DMS53 (cell line): ENCODE measurements at regions not wholly inside any gene's neighbourhood (a gene's known extent, or its start where the extent isn't known, plus 50 kb on each side); places are given as distances from the start of the nearest gene placed in this dataset.

Source experiments
- DNase-seq: peaks from one replicate; lab custom pipeline; 2025; lab: John Stamatoyannopoulos, UW

GRCh38 chr1:218712677-218713076 is 367.5 kb downstream of the TGFB2 start:
- no peak for DNase-seq

GRCh38 chr1:218715961-218716669 is 371.0 kb downstream of the TGFB2 start:
- no peak for DNase-seq

- no peak for DNase-seq
Observed at GRCh38 chr1:218717575-218717974, 372.4 kb downstream of the TGFB2 start.

- DNase-seq = no peak
Observed at GRCh38 chr1:218718206-218718605, 373.1 kb downstream of the TGFB2 start.

- no peak for DNase-seq
Observed at GRCh38 chr1:218718977-218719376, 373.8 kb downstream of the TGFB2 start.

- DNase-seq = no peak
Observed at GRCh38 chr1:218728898-218729565, 383.9 kb downstream of the TGFB2 start.

- DNase-seq = no peak
Observed at GRCh38 chr1:218735436-218736032, 390.4 kb downstream of the TGFB2 start.

- DNase-seq = no peak
Observed at GRCh38 chr1:218739426-218739825, 394.3 kb downstream of the TGFB2 start.

- no peak for DNase-seq
Observed at GRCh38 chr1:218741852-218742251, 396.7 kb downstream of the TGFB2 start.

GRCh38 chr1:218742467-218743262 is 397.5 kb downstream of the TGFB2 start:
- DNase-seq = peak; percentile 57

- peak; percentile 24 for DNase-seq
Observed at GRCh38 chr1:218743861-218744505, 398.8 kb downstream of the TGFB2 start.

- no peak for DNase-seq
Observed at GRCh38 chr1:218748071-218748470, 402.9 kb downstream of the TGFB2 start.

- DNase-seq = no peak
Observed at GRCh38 chr1:218750216-218750970, 405.3 kb downstream of the TGFB2 start.

- no peak for DNase-seq
Observed at GRCh38 chr1:218751208-218751948, 406.2 kb downstream of the TGFB2 start.

- no peak for DNase-seq
Observed at GRCh38 chr1:218752126-218752525, 407.0 kb downstream of the TGFB2 start.

- DNase-seq = no peak
Observed at GRCh38 chr1:218754477-218754876, 409.3 kb downstream of the TGFB2 start.

- DNase-seq = peak; percentile 24
Observed at GRCh38 chr1:218755128-218755527, 410.0 kb downstream of the TGFB2 start.

- no peak for DNase-seq
Observed at GRCh38 chr1:218759795-218760194, 413.9 kb upstream of the LYPLAL1 start.

- DNase-seq = no peak
Observed at GRCh38 chr1:218760601-218761570, 412.8 kb upstream of the LYPLAL1 start.
